ENCODE measurements at regions not wholly inside any gene's neighbourhood (a gene's known extent, or its start where the extent isn't known, plus 50 kb on each side); places are given as distances from the start of the nearest gene placed in this dataset.

- no peak for TF ChIP-seq EZH2phosphoT487 (IDR thresholded peaks at IDR 0.05)
- TF ChIP-seq CTCF (IDR thresholded peaks at IDR 0.05) = no peak
- no peak for TF ChIP-seq EZH2 (IDR thresholded peaks at IDR 0.05)
Observed at GRCh38 chr17:74045608-74046280, 157.7 kb upstream of the RPL38 start.

Measured in neural progenitor cell (in vitro differentiated cells).